Caco-2 (cell line): ENCODE measurements at regions not wholly inside any gene's neighbourhood (a gene's known extent, or its start where the extent isn't known, plus 50 kb on each side); places are given as distances from the start of the nearest gene placed in this dataset.

Source experiments
- BruUV-seq: library from RNA; stranded (reverse); fragments of 400-500 nt; replicated peaks from 2 replicates; lab custom pipeline; 2021; lab: Mats Ljungman, UMichigan
- CTCF ChIA-PET: fragments of 300-600 bp; sonication (Branson Sonifier 250); formaldehyde crosslinking; loops from one replicate; lab custom pipeline; 2022; ENCODE audit warnings: antibody characterized with exemption; lab: Charles Lee
- POLR2A ChIA-PET: fragments of 300-600 bp; sonication (Branson Sonifier 250); formaldehyde crosslinking; loops from one replicate; lab custom pipeline; 2022; ENCODE audit warnings: antibody characterized with exemption; lab: Charles Lee
- DNase-seq, 2 experiments: peaks; one replicate each; pipeline versions ENCODE4 v3.0.0 to v3.0.0-alpha.2; 2020 to 2022
- H3K27me3 ChIP-seq: replicated peaks from 2 replicates; pipeline ENCODE4 v1.6.0; 2011; ENCODE audit warnings: low read length; ENCODE audit not compliant: control insufficient read depth, insufficient read depth
- H3K36me3 ChIP-seq: 2 replicates; pipeline ENCODE4 v1.5.1; 2011; ENCODE audit warnings: low read length; ENCODE audit not compliant: control insufficient read depth, insufficient read depth
- H3K4me1 ChIP-seq: fragments of 250-450 bp; sonication (Bioruptor Pico); 2 replicates; pipeline ENCODE4 v1.5.1; 2020; ENCODE audit warnings: mild to moderate bottlenecking
- H3K4me3 ChIP-seq: 2 replicates; pipeline ENCODE4 v1.5.1; 2011; ENCODE audit warnings: low read depth, mild to moderate bottlenecking, control low read depth, low read length
- H3K9me3 ChIP-seq: fragments of 250-450 bp; sonication (Bioruptor Pico); 2 replicates; pipeline ENCODE4 v1.5.1; 2020; ENCODE audit warnings: mild to moderate bottlenecking, moderate library complexity
- H3K27ac Mint-ChIP-seq: one replicate; pipeline ENCODE4 v1.8.0; 2022; ENCODE audit warnings: mixed read lengths; ENCODE audit not compliant: unreplicated experiment
- H3K27me3 Mint-ChIP-seq: one replicate; pipeline ENCODE4 v1.8.0; 2022; ENCODE audit warnings: mixed read lengths; ENCODE audit not compliant: insufficient read depth, unreplicated experiment
- H3K36me3 Mint-ChIP-seq: one replicate; pipeline ENCODE4 v1.8.0; 2022; ENCODE audit warnings: mild to moderate bottlenecking, mixed read lengths; ENCODE audit not compliant: insufficient read depth, unreplicated experiment
- H3K4me1 Mint-ChIP-seq: one replicate; pipeline ENCODE4 v1.8.0; 2022; ENCODE audit warnings: low read depth, mixed read lengths; ENCODE audit not compliant: unreplicated experiment
- H3K4me3 Mint-ChIP-seq: one replicate; pipeline ENCODE4 v1.8.0; 2022; ENCODE audit warnings: mild to moderate bottlenecking, moderate library complexity, mixed read lengths; ENCODE audit not compliant: unreplicated experiment
- H3K9me3 Mint-ChIP-seq: one replicate; pipeline ENCODE4 v1.8.0; 2022; ENCODE audit warnings: mixed read lengths; ENCODE audit not compliant: unreplicated experiment
- CTCF ChIP-seq, 2 experiments: fragments of 200-600 bp in 1 of 2; IDR thresholded peaks; 1 replicate in 1 of 2; 2 replicates in 1 of 2; pipeline versions ENCODE4 v1.5.1 to v1.8.0; 2011 to 2022; ENCODE audit warnings: antibody characterized with exemption in 1 of 2, control low read depth in 1 of 2, inconsistent platforms in 1 of 2, low read depth in 1 of 2, low read length in 1 of 2, mild to moderate bottlenecking in 1 of 2, moderate library complexity in 1 of 2; ENCODE audit not compliant: insufficient read depth in 1 of 2, severe bottlenecking in 1 of 2, unreplicated experiment in 1 of 2
- intact Hi-C: fragments of 100-400 bp; cut with micrococcal nuclease; formaldehyde crosslinking; loops from one replicate; pipeline ENCODE4 v1.10.0; 2022; ENCODE audit not compliant: unreplicated experiment

GRCh38 chrX:131955099-131955777 lies 67.9 kb upstream of the STK26 start:
- Mint-ChIP-seq H3K9me3 (no peaks in the 10 kb centered on the region), H3K4me1 (no peaks in the 10 kb centered on the region), H3K36me3 (no peaks in the 10 kb centered on the region), H3K27me3 (peaks cover 14% of the 10 kb centered on the region), H3K27ac (no peak overlapping the region), H3K4me3 (no peak overlapping the region)
- DNase-seq = no peak
- Histone ChIP-seq H3K36me3 (no peaks in the 10 kb centered on the region), H3K4me3 (no peak overlapping the region), H3K9me3 (no peaks in the 10 kb centered on the region), H3K4me1 (no peaks in the 10 kb centered on the region), H3K27me3 (no peaks in the 10 kb centered on the region)
- ChIA-PET CTCF (no interaction called here), POLR2A (no interaction called here)
- BruUV-seq = no TSS peak
- intact Hi-C loops = no loop called here
- no peak for TF ChIP-seq CTCF (IDR thresholded peaks at IDR 0.05; ENCODE audit: insufficient read depth in 1 of 2, low read depth in 1 of 2, low read length in 1 of 2, severe bottlenecking in 1 of 2, unreplicated experiment in 1 of 2)

DNA sequence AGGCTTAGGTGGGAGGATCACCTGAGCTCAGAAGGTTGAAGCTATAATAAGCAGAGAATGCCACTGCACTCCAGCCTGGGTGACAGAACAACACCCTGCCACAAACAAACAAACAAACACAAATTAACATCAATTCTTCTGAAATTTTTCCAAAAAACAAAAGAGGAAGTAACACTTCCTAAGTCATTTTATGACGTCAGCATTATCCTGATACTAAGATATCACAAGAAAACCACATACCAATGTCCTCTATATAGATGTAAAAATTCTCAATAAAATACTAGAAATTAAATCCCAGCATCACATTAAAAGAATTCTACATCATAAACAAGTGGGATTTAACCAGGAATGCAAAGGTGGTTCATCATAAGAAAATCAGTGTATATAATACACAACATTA lies 64.4 kb upstream of the STK26 start:
- H3K27me3 ChIP-seq = no peaks in the 10 kb centered on the region
- Mint-ChIP-seq H3K4me1 (no peaks in the 10 kb centered on the region), H3K27me3 (peaks cover 22% of the 10 kb centered on the region), H3K27ac (no peak overlapping the region), H3K9me3 (no peaks in the 10 kb centered on the region), H3K36me3 (no peaks in the 10 kb centered on the region), H3K4me3 (no peak overlapping the region)
- intact Hi-C loops = no loop called here
- ChIA-PET CTCF (no interaction called here), POLR2A (no interaction called here)
- no TSS peak for BruUV-seq
- no peak overlapping the region for H3K4me3 ChIP-seq
- no peaks in the 10 kb centered on the region for H3K36me3 ChIP-seq
- no peak for TF ChIP-seq CTCF (IDR thresholded peaks at IDR 0.05; ENCODE audit: insufficient read depth in 1 of 2, low read depth in 1 of 2, low read length in 1 of 2, severe bottlenecking in 1 of 2, unreplicated experiment in 1 of 2)
- no peak for DNase-seq
- H3K4me1 ChIP-seq = no peaks in the 10 kb centered on the region
- no peaks in the 10 kb centered on the region for H3K9me3 ChIP-seq

DNA sequence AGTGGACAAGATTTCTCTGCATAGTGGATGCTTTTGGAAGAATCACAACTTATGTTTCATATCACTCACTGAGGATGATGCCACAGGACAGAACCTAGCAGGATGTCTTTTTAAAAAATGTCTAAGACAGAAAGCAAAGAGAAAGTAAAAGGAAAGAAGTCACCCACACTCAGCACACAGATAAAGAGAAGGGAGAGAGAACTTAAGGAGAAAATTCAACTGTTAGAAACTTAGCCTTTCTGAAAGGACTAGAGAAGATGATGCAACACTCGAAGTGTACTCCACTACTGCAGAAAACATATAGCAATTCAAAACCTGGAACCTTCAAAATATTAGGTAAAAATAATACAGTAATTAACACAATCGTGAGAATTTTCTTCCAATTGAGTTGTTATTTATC lies 52.8 kb upstream of the STK26 start:
- no TSS peak for BruUV-seq
- ChIA-PET POLR2A (no interaction called here), CTCF (no interaction called here)
- H3K9me3 Mint-ChIP-seq = no peaks in the 10 kb centered on the region
- DNase-seq = no peak
- H3K36me3 Mint-ChIP-seq = no peaks in the 10 kb centered on the region
- Histone ChIP-seq H3K9me3 (no peaks in the 10 kb centered on the region), H3K4me1 (no peaks in the 10 kb centered on the region), H3K36me3 (no peaks in the 10 kb centered on the region), H3K27me3 (no peaks in the 10 kb centered on the region), H3K4me3 (no peak overlapping the region)
- intact Hi-C loops = no loop called here
- H3K27ac Mint-ChIP-seq = no peak overlapping the region
- no peaks in the 10 kb centered on the region for H3K27me3 Mint-ChIP-seq
- H3K4me1 Mint-ChIP-seq = no peaks in the 10 kb centered on the region
- no peak for TF ChIP-seq CTCF (IDR thresholded peaks at IDR 0.05; ENCODE audit: insufficient read depth in 1 of 2, low read depth in 1 of 2, low read length in 1 of 2, severe bottlenecking in 1 of 2, unreplicated experiment in 1 of 2)
- no peak overlapping the region for H3K4me3 Mint-ChIP-seq
